MV-4-11 (cell line): ENCODE measurements at regions not wholly inside any gene's neighbourhood (a gene's known extent, or its start where the extent isn't known, plus 50 kb on each side); places are given as distances from the start of the nearest gene placed in this dataset.
A peak's percentile ranks its signal among the peaks of the same experiment; 100 is the strongest.

ENCODE experiments used
- DNase-seq: peaks from one replicate; lab custom pipeline; 2025; lab: John Stamatoyannopoulos, UW

DNA sequence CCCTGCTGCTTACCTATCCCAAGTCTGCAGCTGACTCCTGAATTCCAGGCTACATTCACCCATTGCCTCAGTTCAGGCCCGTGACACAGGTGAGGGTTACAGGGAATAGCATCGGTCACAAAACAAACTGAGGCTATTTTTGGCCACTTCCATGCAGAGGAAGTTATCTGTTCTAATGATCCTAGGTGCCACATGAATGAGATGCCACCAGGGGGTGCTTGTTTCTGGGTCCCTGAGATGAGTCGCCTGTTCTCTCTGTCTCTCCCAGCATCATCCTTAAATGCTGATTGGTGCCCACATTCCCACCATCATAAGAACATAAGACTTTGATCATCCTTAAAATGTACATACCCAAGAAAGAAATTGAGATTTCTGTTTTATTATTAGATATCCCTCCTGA, 119.0 kb upstream of the CELF4 start:
- no peak for DNase-seq

GRCh38 chr18:37684183-37684582, 118.6 kb upstream of the CELF4 start:
- DNase-seq: no peak

DNA sequence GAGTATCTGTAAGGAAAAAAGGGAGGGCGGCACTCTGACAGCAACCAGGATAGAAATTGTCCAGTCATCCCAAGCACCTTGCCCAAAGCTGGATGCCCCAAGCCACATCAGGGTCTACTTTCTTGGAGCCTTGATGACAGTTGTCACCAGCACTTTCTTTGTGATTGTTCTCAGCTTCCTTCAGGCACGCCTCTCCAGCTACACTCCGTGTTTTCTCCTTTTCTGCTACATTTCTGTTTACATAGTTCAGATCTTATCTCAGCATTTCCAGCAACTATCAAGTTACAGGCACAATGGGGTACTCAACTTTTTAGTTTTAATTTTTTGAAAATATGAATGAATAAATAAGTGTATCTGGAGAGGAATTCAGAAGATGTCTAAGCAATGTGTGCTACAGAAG, 115.3 kb upstream of the CELF4 start:
- no peak for DNase-seq

- no peak for DNase-seq
These were observed 110.7 kb upstream of the CELF4 start for GRCh38 chr18:37676276-37676675.

- DNase-seq: no peak
These were observed 110.1 kb upstream of the CELF4 start for GRCh38 chr18:37675699-37676098.

- DNase-seq: peak; percentile 26
These were observed 109.0 kb upstream of the CELF4 start for GRCh38 chr18:37674570-37674969.

- no peak for DNase-seq
These were observed 108.1 kb upstream of the CELF4 start for GRCh38 chr18:37673671-37674070.

DNA sequence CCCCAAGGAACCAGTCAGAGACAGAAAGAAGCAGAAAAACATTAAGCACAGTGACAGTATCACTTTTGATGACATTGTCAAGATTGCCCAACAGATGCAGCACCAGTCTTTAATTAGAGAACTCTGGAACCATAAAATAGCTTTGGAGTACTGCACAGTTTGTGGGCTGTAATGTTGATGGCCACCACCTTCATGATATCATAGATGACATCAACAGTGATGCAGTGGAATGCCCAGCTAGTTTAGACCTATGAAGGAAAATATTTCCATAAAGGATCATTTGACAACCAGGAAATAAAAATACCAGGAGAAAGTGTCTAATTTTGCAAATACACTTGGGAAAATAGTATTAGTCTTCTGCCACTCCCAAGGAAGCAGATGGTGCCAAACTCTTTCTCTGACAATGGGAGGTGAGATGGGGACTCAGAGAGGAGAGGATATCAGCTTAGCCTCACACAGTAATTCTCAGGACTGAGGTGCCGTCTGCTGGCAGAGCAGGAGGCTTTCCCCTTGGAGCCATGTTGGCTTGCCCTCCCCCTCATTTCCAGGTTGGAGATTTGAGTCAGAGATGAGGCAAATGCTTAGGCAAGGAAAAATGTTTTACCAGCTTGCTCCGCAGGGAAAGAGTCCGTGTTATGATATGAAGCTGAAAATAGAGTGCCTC, 107.5 kb upstream of the CELF4 start:
- no peak for DNase-seq

DNA sequence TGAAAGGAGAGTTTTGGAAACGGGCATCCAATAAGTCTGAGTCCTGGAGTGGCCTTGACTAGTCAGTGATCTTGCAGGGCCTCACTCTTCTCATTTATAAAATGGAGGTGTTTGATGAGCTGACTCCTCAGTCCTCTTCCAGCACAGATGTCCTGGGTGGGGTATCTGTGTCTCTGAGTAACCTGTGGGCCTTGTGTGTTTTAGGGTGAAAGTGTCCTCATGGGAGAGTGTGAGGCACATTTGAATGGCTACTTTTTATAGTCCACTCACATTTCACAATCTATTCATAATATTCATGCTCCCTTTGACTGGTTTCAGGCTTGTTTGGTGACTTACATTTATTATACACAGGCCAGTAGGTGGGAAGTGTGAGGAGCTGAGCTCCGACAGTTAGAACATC, 106.4 kb upstream of the CELF4 start:
- no peak for DNase-seq

DNA sequence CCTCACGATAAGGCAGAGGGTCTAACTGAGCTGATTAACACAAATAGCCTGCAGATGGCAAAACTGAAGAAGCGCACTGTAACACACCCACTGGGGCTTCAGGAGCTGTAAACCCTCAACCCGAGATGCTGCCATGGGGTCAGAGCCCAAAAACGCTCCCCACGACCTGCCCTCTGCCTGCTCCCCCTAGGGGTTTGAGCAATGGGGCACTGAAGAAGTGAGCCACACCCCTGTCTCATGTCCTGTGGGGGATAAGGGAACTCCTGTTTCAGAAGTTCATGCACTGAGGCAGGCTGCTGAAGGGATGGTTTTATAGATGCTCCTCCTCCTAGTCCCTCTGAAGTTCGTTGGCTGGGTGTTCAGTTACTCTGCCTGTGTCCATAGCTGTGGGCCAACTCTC, 105.9 kb upstream of the CELF4 start:
- DNase-seq: no peak

DNA sequence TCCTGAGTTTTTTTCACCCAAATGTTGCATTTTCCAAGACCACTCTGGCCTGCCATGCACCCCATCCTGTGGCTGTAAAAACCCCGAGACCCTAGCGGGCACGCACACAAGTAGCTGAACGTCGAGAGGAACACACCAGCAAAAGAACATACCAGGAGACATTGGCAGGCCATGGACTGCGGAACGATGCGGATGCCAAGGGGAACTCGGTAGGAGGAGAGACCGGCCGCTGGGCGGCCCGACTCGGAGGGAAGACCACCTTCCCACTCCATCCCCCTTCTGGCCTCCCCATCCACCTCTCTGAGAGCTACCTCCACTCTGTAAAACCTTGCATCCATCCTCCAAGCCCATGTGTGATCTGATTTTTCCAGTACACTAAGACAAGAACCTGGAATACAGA, 105.5 kb upstream of the CELF4 start:
- DNase-seq: no peak

DNA sequence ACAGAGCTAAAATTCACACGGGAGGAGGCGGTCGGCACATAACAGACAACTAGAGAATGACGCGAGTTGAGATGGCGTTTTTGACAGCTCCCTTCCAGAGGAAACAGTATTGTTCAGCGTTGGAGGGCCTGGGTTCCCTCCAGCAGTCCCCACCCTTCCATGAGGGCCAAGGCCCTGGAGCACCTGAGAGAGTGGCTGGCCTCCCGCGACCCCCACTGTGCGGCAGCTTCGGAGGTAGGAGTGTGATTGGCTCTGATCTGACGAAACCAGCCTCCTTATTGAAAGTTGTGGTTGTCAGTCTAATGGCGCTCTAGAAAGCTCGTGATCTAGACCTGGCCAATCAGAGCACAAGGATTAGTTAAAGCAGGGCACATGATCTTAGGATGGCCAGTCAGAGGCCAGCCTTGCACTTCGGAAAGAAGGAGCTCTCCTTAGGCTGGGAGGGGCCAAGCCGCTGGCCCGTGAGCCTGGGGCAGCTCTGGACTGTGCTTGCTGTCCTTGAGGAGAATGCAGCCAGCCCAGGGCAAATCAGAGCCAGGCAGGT, 104.5 kb upstream of the CELF4 start:
- DNase-seq: no peak

- peak; percentile 6 for DNase-seq
These were observed 103.6 kb upstream of the CELF4 start for GRCh38 chr18:37668971-37669747.

- DNase-seq: no peak
These were observed 102.2 kb upstream of the CELF4 start for GRCh38 chr18:37667836-37668235.

- no peak for DNase-seq
These were observed 101.4 kb upstream of the CELF4 start for GRCh38 chr18:37666991-37667390.

DNA sequence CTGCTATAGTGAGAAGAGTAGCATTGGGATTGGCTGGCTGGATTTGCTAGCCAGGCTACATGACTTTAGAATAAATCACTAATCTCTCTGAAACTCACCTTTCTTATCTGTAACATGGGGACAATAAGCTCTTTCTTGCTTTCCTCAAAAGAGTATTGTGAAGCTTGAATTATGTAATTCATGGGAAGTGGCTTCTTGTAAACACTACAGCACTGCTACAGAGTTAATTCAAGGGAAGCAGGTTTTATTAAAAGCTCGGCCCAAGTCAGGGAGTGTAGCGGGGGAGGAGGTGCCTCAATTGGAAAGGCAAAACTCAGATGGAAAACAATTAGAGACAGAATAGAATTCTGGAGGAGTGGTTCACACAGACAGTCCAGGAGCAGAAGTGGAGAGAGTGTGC, 100.9 kb upstream of the CELF4 start:
- no peak for DNase-seq

DNA sequence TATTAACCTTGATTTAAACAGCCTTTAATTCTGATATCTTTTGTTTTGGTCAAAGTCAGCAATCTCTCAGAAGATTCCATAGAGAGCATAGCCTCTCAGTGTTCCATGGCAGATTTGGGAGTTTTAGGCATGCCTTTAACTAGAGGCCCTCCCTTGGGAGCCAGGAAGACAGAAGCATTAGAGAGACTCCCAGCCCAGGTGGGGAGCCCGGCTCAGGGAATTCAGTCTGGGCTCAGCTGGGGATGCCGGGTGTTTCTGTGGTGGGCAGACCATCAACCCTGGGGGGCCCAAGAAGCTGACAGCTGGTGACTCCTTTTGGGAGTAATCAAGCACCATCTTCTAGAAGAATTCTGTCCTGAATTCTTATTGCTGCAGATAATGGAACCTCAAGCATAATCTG, 99.7 kb upstream of the CELF4 start:
- DNase-seq: no peak

- DNase-seq: no peak
These were observed 97.8 kb upstream of the CELF4 start for GRCh38 chr18:37663446-37663845.

GRCh38 chr18:37662546-37663339, 97.1 kb upstream of the CELF4 start:
- DNase-seq: no peak

DNA sequence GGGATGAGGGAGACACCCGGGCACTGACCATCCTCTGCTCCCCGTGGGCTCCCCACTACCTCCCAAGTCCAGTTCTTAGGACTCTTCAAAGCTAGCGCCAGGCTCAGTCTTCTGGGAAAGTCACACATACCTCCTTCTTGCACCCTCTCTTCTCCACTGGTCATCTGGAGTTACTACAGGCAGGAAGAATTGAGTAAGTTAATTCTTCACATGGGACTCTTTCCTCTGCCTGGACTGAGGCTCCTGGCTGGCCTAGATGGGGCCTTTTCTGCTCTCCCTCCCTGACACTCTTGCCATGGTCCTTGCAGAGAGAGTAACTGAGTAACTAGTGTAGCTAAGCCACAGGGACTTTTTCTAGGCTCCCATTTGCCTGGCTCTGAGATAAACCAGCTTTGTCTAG, 96.5 kb upstream of the CELF4 start:
- no peak for DNase-seq

DNA sequence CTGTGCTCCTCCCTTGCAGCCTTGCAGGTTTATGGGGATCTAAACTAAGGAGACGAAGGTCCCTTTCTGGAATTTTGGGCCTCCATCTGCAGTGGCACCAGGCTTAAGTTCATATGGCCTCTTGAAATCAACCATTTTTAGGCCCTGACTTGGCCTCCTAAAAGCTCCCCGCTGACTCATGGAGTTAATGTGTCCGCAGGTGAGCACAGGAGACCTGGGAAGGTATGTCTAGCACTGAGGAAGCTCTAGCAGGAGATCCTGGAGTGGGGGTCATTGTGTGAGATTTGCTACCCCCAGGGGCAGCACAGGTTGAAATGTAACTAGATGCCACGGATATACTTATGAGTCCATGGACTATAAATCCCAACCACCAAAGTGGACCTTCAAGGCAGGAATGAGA, 95.9 kb upstream of the CELF4 start:
- no peak for DNase-seq

GRCh38 chr18:37661061-37661460, 95.5 kb upstream of the CELF4 start:
- no peak for DNase-seq

- no peak for DNase-seq
These were observed 95.1 kb upstream of the CELF4 start for GRCh38 chr18:37660658-37661057.
